Stomach (tissue), 4 donors: ENCODE measurements at regions not wholly inside any gene's neighbourhood (a gene's known extent, or its start where the extent isn't known, plus 50 kb on each side); places are given as distances from the start of the nearest gene placed in this dataset.

Source experiments
- CTCF ChIP-seq, 7 experiments: fragments of 450-650 bp in 4 of 7; fragments of 200-600 bp in 3 of 7; sonication (generic) in 3 of 7; IDR thresholded peaks; one replicate each; pipeline ENCODE4 v1.5.1; 2016 to 2019; ENCODE audit warnings: antibody characterized with exemption in 7 of 7, control low read depth in 2 of 7, mild to moderate bottlenecking in 1 of 7
- EP300 ChIP-seq: sonication (generic); formaldehyde crosslinking; IDR thresholded peaks from one replicate; pipeline ENCODE4 v1.6.1; 2017; ENCODE audit warnings: antibody characterized with exemption
- POLR2AphosphoS5 ChIP-seq, 3 donors: sonication (generic); formaldehyde crosslinking; IDR thresholded peaks; one replicate each; pipeline ENCODE4 v1.6.1; 2016; ENCODE audit warnings: antibody characterized with exemption in 3 of 3

DNA sequence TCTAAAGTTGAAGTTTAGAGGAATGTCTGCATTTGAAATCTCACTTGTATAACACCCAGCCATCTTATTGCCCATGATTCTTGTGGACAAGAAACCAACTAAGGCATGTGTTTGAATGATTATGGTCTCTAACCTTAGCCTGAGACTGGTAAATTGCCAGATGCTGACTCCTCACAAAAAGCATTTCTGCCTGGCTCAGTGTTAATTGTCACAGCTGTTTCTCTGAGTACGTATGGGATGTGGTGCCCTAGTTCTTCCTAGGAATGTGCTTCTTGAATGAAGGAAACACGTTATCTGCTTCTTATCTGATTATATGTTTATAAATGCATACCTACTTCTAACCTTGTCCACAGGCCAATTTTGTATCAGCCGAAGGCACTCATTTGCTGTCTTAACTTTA is 63.1 kb upstream of the NDP start:
- TF ChIP-seq CTCF (IDR thresholded peaks at IDR 0.05), result no peak
- no peak for TF ChIP-seq POLR2AphosphoS5 (IDR thresholded peaks at IDR 0.05)
- no peak for TF ChIP-seq EP300
